IPS DF 6.9 (cell line): ENCODE measurements at regions not wholly inside any gene's neighbourhood (a gene's known extent, or its start where the extent isn't known, plus 50 kb on each side); places are given as distances from the start of the nearest gene placed in this dataset.

Experiments used
- DNase-seq: peaks from one replicate; pipeline ENCODE4 v3.0.0-alpha.2; 2013; ENCODE audit warnings: low read depth, low spot score
- H3K27ac ChIP-seq: one replicate; pipeline ENCODE4 v1.5.1; 2013; ENCODE audit warnings: low read length, control low read depth
- H3K27me3 ChIP-seq: 2 replicates; pipeline ENCODE4 v1.6.1; 2013; ENCODE audit warnings: mild to moderate bottlenecking, low read length; ENCODE audit not compliant: control insufficient read depth, insufficient read depth
- H3K36me3 ChIP-seq: 2 replicates; pipeline ENCODE4 v1.6.1; 2013; ENCODE audit warnings: low read length; ENCODE audit not compliant: control insufficient read depth, insufficient read depth
- H3K4me1 ChIP-seq: 2 replicates; pipeline ENCODE4 v1.6.1; 2013; ENCODE audit warnings: low read length; ENCODE audit not compliant: control insufficient read depth, insufficient read depth
- H3K4me3 ChIP-seq: 2 replicates; pipeline ENCODE4 v1.5.1; 2013; ENCODE audit warnings: mild to moderate bottlenecking, low read length
- H3K9me3 ChIP-seq: 2 replicates; pipeline ENCODE4 v1.6.1; 2013; ENCODE audit warnings: low read length, inconsistent platforms; ENCODE audit not compliant: control insufficient read depth, insufficient read depth
- WGBS: extraction: QIAGEN DNeasy Blood & Tissue Kit; methylation state at CpG from one replicate; pipeline ENCODE4 v1.1.7; 2013; ENCODE audit warnings: mixed read lengths, missing lambda C conversion rate; ENCODE audit not compliant: insufficient read length, insufficient coverage; 5-methylcytosine and 5-hydroxymethylcytosine counted together

GRCh38 chr15:95556866-95557225 is 773.7 kb upstream of the NR2F2 start:
- Histone ChIP-seq H3K9me3 (no peaks in the 10 kb centered on the region), H3K27ac (no peak overlapping the region), H3K4me1 (peaks cover 2% of the 10 kb centered on the region; the same call in 1 of the 2 replicates), H3K36me3 (no peaks in the 10 kb centered on the region), H3K4me3 (no peak overlapping the region), H3K27me3 (no peaks in the 10 kb centered on the region)
- no peak for DNase-seq
- no CpG with 5 or more reads among the region's 6 CpGs for WGBS

DNA sequence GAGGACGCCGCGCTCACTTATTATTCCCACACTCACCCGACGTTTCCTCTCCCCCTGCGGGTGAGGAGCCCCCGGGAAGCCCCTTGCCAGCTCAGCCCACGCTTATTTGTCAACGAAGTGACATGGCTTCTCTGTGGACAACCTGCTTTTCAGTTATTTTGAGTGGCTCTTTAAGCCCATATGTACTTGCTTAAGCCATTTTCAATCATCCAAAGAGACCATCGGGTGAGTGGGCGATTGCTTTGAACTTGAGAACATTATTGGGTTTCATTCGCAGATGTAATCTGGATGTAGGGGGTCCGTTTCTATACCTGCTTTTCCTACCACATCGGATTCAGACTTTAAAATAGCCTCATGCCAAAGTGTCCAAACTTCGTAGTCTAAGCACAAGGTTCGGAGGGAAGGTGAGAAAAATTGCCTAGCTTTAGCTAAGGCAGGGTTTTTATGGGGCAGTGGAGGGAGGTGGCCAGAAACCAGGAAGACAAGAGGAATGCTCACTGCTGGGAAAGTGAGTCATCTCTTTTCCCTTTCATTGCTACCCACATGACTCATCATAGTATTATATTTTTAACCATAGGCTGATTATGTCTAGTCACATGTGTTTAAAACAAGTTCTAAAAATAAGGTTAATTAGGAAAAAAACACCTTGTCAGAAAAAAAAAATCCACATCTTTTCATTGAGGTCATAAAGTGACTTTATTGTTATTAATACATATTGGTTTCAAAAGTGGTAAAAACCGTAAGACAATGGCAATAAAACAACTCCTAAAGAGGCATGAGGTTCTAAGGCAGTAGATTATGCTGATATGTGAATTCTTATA is 773.1 kb upstream of the NR2F2 start:
- no peak overlapping the region for H3K27ac ChIP-seq
- no peak for DNase-seq

GRCh38 chr15:95558131-95558530 is 772.4 kb upstream of the NR2F2 start:
- no peak overlapping the region for H3K27ac ChIP-seq
- H3K36me3 ChIP-seq = no peaks in the 10 kb centered on the region
- no peak overlapping the region for H3K4me3 ChIP-seq
- H3K4me1 ChIP-seq = peaks cover 2% of the 10 kb centered on the region; the same call in 1 of the 2 replicates
- H3K27me3 ChIP-seq = no peaks in the 10 kb centered on the region
- no peak for DNase-seq
- WGBS = no CpG with 5 or more reads among the region's 2 CpGs
- H3K9me3 ChIP-seq = no peaks in the 10 kb centered on the region

More for the DNA sequence above, 773.1 kb upstream of the NR2F2 start:
- no CpG with 5 or more reads among the region's 17 CpGs for WGBS
- Histone ChIP-seq H3K36me3 (no peaks in the 10 kb centered on the region), H3K9me3 (no peaks in the 10 kb centered on the region), H3K4me3 (no peak overlapping the region), H3K27me3 (no peaks in the 10 kb centered on the region), H3K4me1 (peaks cover 2% of the 10 kb centered on the region; the same call in 1 of the 2 replicates)

DNA sequence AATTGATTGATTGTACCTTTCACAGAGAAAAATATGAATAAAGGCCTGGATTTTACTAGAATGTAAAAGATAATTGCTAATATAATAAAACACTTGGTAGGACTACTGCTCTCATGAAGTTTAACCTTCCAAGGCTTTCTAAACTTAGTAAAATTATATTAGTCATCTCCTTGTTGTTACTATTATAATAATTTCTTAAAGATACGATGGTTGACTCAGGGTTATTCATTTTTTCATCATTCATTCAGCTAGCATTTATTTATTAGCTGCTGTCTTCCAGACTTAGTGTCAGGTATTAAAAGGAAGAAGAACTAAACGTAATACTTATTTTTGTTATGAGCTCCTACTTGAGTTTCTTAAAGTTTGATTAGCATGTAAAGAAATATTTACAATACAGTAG is 771.6 kb upstream of the NR2F2 start:
- H3K27ac ChIP-seq = no peak overlapping the region
- no peaks in the 10 kb centered on the region for H3K36me3 ChIP-seq
- no peak for DNase-seq
- no CpG with 5 or more reads among the region's 2 CpGs for WGBS
- no peaks in the 10 kb centered on the region for H3K27me3 ChIP-seq
- no peaks in the 10 kb centered on the region for H3K9me3 ChIP-seq
- H3K4me3 ChIP-seq = no peak overlapping the region
- H3K4me1 ChIP-seq = peaks cover 2% of the 10 kb centered on the region; the same call in 1 of the 2 replicates

DNA sequence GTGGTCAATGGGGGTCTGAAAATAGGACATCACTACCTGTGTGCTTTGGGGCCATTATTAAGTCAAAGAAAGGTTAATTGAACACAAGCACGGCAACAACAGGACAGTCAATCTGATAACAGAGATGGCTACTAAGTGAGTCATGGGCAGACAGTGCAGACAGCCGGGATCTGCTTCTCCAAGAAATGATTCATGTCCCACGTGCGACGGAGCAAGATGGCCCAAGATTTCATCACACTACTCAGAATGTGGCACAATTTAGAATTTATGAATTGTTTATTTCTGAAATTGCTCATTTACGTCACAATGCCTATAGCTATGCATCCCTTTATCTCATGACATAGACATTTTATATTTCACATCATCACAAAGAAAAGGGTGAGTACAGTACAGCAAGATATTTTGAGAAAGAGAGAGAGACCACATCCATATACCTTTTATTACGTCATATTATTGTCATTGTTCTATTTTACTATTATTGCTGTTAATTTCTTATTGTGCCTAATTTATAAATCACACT is 770.6 kb upstream of the NR2F2 start:
- H3K27ac ChIP-seq = no peak overlapping the region
- no peak overlapping the region for H3K4me3 ChIP-seq
- no peak for DNase-seq
- no peaks in the 10 kb centered on the region for H3K9me3 ChIP-seq
- H3K36me3 ChIP-seq = no peaks in the 10 kb centered on the region
- H3K27me3 ChIP-seq = no peaks in the 10 kb centered on the region
- H3K4me1 ChIP-seq = peaks cover 2% of the 10 kb centered on the region; the same call in 1 of the 2 replicates
- WGBS = no CpG with 5 or more reads among the region's 7 CpGs

- Histone ChIP-seq H3K9me3 (no peaks in the 10 kb centered on the region), H3K27me3 (no peaks in the 10 kb centered on the region), H3K36me3 (no peaks in the 10 kb centered on the region), H3K27ac (no peak overlapping the region), H3K4me1 (no peaks in the 10 kb centered on the region), H3K4me3 (no peak overlapping the region)
- WGBS = 100% methylated on average over 1 of the region's 2 CpGs
- DNase-seq = no peak
Observed at GRCh38 chr15:95561463-95561862, 769.0 kb upstream of the NR2F2 start.

DNA sequence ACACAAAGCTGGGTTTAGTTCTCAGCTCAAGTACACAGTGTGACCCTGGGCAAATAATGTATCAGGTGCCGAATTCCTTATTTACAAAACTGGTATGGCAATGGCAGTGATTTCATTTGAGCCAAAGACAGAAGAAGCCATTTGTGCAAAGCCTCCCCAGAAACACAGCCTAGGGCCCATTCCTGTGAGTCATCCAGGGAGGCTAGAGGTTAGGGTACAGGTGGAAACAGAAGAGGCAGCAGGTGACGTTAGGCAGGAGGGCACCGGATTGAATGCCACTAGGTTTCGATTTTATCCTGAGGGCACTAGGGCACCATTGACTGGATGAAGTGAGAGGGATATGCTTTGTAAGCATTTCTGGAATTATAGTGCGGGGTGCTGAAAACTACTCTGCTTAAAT is 766.9 kb upstream of the NR2F2 start:
- H3K4me3 ChIP-seq = no peak overlapping the region
- no peak overlapping the region for H3K27ac ChIP-seq
- no peaks in the 10 kb centered on the region for H3K27me3 ChIP-seq
- WGBS = no CpG with 5 or more reads among the region's 5 CpGs
- no peak for DNase-seq
- no peaks in the 10 kb centered on the region for H3K36me3 ChIP-seq
- no peaks in the 10 kb centered on the region for H3K9me3 ChIP-seq
- no peaks in the 10 kb centered on the region for H3K4me1 ChIP-seq

GRCh38 chr15:95565016-95565600 is 765.4 kb upstream of the NR2F2 start:
- H3K27me3 ChIP-seq = no peaks in the 10 kb centered on the region
- WGBS = no CpG with 5 or more reads among the region's 8 CpGs
- H3K36me3 ChIP-seq = no peaks in the 10 kb centered on the region
- no peak for DNase-seq
- H3K27ac ChIP-seq = no peak overlapping the region
- H3K4me1 ChIP-seq = no peaks in the 10 kb centered on the region
- H3K9me3 ChIP-seq = no peaks in the 10 kb centered on the region
- H3K4me3 ChIP-seq = no peak overlapping the region

GRCh38 chr15:95565690-95566089 is 764.8 kb upstream of the NR2F2 start:
- no peak overlapping the region for H3K4me3 ChIP-seq
- no peaks in the 10 kb centered on the region for H3K4me1 ChIP-seq
- no peaks in the 10 kb centered on the region for H3K36me3 ChIP-seq
- no peak for DNase-seq
- H3K9me3 ChIP-seq = no peaks in the 10 kb centered on the region
- H3K27ac ChIP-seq = no peak overlapping the region
- WGBS = no CpG with 5 or more reads among the region's 4 CpGs
- H3K27me3 ChIP-seq = no peaks in the 10 kb centered on the region

DNA sequence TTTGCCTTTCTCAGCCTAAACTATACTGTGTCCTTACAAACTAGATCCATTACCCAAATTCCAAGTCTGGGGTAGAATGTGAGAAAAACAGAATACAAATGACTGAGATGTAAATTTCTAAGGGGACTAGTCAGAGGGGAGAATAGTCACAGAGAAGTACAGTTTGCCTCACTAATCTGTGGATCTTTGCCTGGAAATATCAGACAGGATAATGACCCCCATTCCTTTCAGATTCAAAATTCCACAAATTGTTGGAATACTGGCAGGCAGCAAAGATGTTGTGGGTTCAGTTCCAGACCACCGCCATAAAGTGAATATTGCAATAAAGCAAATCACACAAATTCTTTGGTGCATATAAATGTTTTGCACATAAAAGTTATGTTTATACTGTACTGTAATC is 762.8 kb upstream of the NR2F2 start:
- no peak for DNase-seq
- WGBS = no CpG with 5 or more reads among the region's 1 CpG

More for the DNA sequence above, 762.8 kb upstream of the NR2F2 start:
- Histone ChIP-seq H3K36me3 (no peaks in the 10 kb centered on the region), H3K4me3 (no peak overlapping the region), H3K27me3 (no peaks in the 10 kb centered on the region), H3K4me1 (no peaks in the 10 kb centered on the region), H3K9me3 (no peaks in the 10 kb centered on the region), H3K27ac (no peak overlapping the region)
